EL (cell line): ENCODE measurements at regions not wholly inside any gene's neighbourhood (a gene's known extent, or its start where the extent isn't known, plus 50 kb on each side); places are given as distances from the start of the nearest gene placed in this dataset.

ENCODE experiments used
- DNase-seq: peaks from one replicate; pipeline ENCODE4 v3.0.0-alpha.2; 2016

- DNase-seq = peak; percentile 19
Observed at GRCh38 chr2:225340923-225341322, 58.6 kb upstream of the NYAP2 start.

- peak; percentile 94 for DNase-seq
Observed at GRCh38 chr2:225337183-225337582, 62.3 kb upstream of the NYAP2 start.

GRCh38 chr2:225334514-225334913 lies 65.0 kb upstream of the NYAP2 start:
- DNase-seq = no peak

GRCh38 chr2:225328192-225328591 lies 71.3 kb upstream of the NYAP2 start:
- peak; percentile 70 for DNase-seq

- no peak for DNase-seq
Observed at GRCh38 chr2:225326969-225327368, 72.5 kb upstream of the NYAP2 start.

GRCh38 chr2:225319872-225320271 lies 79.6 kb upstream of the NYAP2 start:
- DNase-seq = no peak

GRCh38 chr2:225318440-225318839 lies 81.1 kb upstream of the NYAP2 start:
- DNase-seq = no peak

GRCh38 chr2:225317186-225317585 lies 82.3 kb upstream of the NYAP2 start:
- no peak for DNase-seq

- DNase-seq = no peak
Observed at GRCh38 chr2:225310745-225311144, 88.8 kb upstream of the NYAP2 start.

- no peak for DNase-seq
Observed at GRCh38 chr2:225309516-225309915, 90.0 kb upstream of the NYAP2 start.

- DNase-seq = no peak
Observed at GRCh38 chr2:225296951-225297350, 102.6 kb upstream of the NYAP2 start.

GRCh38 chr2:225295102-225295501 lies 104.4 kb upstream of the NYAP2 start:
- DNase-seq = no peak

- DNase-seq = no peak
Observed at GRCh38 chr2:225293638-225294037, 105.9 kb upstream of the NYAP2 start.

- DNase-seq = peak; percentile 35
Observed at GRCh38 chr2:225290757-225291400, 108.6 kb upstream of the NYAP2 start.

- peak; percentile 4 for DNase-seq
Observed at GRCh38 chr2:225289659-225290058, 109.9 kb upstream of the NYAP2 start.

- peak; percentile 84 for DNase-seq
Observed at GRCh38 chr2:225288986-225289385, 110.5 kb upstream of the NYAP2 start.

GRCh38 chr2:225282858-225283710 lies 116.4 kb upstream of the NYAP2 start:
- DNase-seq = peak; percentile 73

- DNase-seq = no peak
Observed at GRCh38 chr2:225276207-225276606, 123.3 kb upstream of the NYAP2 start.

- no peak for DNase-seq
Observed at GRCh38 chr2:225275443-225275842, 124.1 kb upstream of the NYAP2 start.

- peak; percentile 57 for DNase-seq
Observed at GRCh38 chr2:225274751-225275150, 124.8 kb upstream of the NYAP2 start.

GRCh38 chr2:225272173-225272572 lies 127.3 kb upstream of the NYAP2 start:
- no peak for DNase-seq

- peak; percentile 78 for DNase-seq
Observed at GRCh38 chr2:225270861-225271260, 128.6 kb upstream of the NYAP2 start.

GRCh38 chr2:225270053-225270452 lies 129.5 kb upstream of the NYAP2 start:
- no peak for DNase-seq

GRCh38 chr2:225254363-225254762 lies 145.1 kb upstream of the NYAP2 start:
- DNase-seq = no peak
